NCI-H748 treated with DMSO at 0.1 percent for 48 hours (cell line): ENCODE measurements at regions not wholly inside any gene's neighbourhood (a gene's known extent, or its start where the extent isn't known, plus 50 kb on each side); places are given as distances from the start of the nearest gene placed in this dataset.

Source experiments
- DNase-seq: peaks from one replicate; lab custom pipeline; 2025; lab: John Stamatoyannopoulos, UW

DNA sequence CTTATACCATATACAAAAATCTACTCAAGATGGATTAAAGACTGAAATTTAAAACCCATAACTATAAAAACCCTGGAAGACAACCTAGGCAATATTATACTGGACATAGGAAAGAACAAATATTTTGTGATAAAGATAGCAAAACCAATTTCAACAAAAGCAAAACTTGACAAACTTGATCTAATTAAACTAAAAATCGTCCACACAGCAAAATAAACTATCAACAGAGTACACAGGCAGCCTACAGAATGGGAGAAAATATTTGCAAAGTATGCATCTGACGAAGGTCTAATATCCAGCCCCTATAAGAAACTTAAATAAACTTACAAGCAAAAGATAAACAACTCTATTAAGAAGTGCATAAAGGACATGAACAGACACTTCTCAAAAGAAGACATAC lies 240.1 kb downstream of the HGF start:
- DNase-seq = no peak

DNA sequence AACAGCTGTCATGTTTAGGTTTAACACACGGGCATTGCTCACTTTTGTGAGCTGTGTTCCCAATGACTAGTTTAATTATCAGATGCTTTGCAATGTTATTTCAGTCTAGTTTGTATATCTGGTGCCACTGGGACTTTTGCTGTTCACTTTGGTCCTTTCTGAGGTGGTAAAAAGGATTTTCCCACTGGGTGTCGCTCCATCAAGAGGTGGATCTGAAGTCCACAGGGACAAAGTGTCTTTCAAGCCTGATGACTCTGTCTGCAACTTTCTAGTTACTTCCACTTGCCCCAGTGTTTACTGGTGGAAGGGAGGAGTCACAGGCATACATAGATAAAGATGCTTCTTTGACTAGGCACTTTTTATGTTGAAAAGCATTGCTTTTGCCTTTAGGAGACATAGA lies 242.2 kb downstream of the HGF start:
- no peak for DNase-seq

DNA sequence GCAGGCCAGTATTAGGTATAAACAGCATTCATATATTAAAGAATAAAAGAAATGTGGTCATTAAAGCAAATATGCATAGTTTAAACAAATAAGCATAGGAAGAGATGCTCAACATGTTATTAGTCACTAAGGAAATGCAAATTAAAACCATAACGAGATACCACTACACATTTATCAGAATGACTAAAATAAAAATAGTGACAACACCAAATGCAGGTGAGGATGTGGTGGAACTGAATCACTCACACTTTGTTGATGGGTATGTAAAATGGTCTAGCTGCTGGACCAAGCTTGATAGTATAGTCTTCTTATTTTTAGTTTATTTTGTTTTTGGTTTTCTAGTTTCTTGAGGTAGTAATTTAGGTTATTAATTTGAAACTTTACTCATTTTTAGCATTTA lies 242.9 kb downstream of the HGF start:
- no peak for DNase-seq

DNA sequence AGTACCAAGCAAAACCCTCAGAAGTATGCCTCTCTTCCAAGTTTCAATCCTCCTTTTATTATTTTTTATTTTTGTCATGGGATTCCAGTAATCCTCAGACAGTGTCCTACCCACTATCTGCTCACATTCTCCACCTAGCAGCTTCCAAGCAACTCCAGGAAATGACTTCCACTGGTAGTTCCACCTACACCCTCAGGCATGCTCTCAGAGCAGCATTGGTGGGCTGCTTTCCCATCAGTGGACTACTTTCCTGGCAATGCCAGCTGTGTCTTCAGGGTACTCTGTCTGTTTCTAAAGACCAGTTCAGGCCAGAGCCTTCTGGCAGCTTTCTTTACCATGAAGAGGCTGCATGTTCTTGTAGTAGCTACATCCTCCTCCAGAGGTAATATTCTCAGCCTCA lies 244.0 kb downstream of the HGF start:
- DNase-seq = no peak

- no peak for DNase-seq
Observed at GRCh38 chr7:81519886-81520285, 250.0 kb downstream of the HGF start.

- DNase-seq = no peak
Observed at GRCh38 chr7:81516898-81517297, 252.9 kb downstream of the HGF start.

DNA sequence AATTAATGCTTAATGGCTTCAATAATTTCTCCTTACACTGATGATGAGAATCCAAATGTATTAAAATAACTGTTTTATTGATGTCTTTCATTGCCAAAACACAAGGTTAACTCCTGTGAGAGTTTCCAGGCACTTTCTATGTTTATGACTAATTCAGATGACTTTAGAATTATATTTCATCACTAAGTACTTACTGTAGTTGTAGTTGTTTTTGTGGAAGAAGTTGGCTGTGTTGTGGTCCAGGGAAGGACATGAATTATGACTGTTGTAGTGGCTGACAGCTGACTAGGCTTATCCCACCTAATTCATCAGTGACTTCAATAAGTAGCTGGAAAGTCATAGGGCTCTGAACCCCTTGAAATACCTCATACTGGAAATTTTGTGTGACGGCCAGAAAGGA lies 254.8 kb downstream of the HGF start:
- no peak for DNase-seq

- DNase-seq = no peak
Observed at GRCh38 chr7:81514546-81514945, 255.3 kb downstream of the HGF start.

DNA sequence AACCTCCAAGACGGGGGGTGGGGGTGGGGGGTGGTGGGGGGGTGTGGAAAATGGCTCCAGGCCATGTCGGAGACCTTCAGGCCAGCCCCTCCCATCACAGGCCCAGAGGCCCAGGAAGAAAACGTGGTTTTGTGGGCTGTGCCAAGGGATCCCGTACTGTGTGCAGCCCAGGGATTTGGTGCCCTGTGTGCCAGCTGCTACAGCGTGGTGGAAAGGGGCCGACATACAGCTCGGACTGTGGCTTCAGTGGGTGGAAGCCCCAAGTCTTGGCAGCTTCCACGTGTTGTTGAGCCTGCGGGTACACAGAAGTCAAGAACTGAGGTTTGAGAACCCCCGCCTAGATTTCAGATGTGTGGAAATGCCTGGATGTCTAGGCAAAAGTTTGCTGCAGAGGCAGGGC lies 259.7 kb downstream of the HGF start:
- no peak for DNase-seq

GRCh38 chr7:81507221-81507620 lies 262.6 kb downstream of the HGF start:
- no peak for DNase-seq

DNA sequence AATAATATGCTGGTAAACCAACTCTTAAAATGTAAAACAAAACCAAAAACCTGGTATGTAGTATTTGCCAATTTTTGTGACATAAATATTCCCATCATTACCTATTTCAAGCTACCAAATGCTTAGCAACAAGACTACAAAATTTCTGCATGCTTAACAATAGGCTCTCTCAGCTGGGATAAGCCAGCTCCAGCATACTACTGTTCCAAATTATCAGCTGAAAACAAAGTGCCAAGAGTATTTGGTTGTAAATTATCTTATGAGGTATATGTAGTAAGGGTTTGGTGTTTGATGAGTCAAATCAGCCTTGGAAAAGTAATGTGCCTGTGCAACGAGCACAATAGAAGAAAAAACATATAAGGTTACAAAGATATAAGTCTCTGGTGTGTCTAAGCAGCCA lies 263.2 kb downstream of the HGF start:
- no peak for DNase-seq

GRCh38 chr7:81503771-81504170 lies 266.1 kb downstream of the HGF start:
- DNase-seq = no peak

DNA sequence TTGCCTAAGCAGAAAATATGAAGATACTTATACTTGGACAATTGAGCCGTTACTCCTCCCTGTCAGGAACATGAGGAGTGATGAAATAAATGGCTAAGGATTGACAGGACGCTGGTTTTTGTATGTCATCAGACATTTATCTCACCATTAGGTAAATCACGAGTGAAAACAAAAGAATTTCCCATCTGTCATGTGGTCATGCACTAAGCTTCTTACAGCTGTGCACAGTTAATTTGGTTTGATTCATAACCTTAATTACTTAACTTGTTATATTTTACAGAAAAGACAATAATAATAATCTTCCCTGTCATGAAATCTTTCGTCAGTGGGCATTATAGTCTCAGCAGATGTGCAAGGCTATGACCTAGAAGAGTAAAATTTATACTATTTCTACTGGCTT lies 266.5 kb downstream of the HGF start:
- no peak for DNase-seq

- DNase-seq = no peak
Observed at GRCh38 chr7:81501220-81501619, 268.6 kb downstream of the HGF start.

- no peak for DNase-seq
Observed at GRCh38 chr7:81500631-81501030, 269.2 kb downstream of the HGF start.

DNA sequence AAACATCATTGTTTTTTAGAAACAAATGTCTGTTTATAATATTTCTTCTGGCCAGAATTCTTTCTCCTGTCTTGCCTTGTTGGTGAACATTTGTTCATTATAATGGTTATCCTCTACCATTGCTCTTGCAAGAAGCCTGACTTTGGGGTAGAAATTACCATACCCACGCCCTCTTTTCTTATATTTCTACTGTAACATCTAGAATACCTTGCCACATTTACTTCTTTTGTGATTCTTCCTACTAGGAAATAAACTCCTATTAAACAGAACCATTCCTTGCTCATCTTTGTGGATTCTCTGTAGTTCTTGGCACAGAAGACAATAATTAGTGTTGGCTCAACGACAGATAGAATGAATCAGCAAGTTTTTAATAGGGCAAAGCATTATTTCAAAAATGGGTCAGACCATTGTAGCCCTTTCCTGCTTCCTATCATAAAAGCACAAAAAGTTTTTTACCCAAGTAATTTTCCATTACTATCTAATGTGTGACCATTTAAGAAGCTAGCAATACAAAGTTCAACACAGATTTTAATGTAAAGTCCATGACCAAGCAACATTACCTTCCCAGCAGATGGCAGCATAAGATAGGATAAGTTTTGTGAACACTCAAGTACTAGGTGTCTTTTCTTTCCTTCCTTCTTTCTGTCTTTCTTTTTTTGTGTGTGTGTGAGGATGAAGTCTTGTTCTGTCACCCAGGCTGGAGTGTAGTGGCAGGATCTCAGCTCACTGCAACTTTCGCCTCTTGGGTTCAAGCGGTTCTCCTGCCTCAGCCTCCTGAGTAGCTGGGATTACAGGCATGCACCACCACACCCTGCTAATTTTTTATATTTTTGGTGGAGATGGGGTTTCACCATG lies 270.4 kb downstream of the HGF start:
- peak; percentile 67 for DNase-seq

DNA sequence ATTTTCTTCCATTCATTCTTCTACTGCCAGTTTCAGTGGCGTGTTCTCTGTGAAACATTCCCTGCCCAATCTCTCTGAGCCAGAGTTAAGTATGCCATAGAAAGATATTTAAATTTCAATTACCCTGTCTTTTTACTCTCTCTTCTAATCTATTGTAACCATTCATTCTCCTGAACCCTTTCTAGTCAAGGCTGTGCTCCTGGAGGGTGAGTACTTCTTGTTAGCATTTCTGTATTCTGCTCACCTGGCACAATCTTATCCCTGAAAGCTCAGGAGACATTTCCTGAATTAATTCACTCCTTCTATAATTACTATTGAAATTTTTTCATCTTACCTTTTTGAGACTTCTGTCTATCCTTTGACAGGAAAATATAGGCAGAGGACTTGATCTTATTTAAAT lies 271.7 kb downstream of the HGF start:
- DNase-seq = no peak

DNA sequence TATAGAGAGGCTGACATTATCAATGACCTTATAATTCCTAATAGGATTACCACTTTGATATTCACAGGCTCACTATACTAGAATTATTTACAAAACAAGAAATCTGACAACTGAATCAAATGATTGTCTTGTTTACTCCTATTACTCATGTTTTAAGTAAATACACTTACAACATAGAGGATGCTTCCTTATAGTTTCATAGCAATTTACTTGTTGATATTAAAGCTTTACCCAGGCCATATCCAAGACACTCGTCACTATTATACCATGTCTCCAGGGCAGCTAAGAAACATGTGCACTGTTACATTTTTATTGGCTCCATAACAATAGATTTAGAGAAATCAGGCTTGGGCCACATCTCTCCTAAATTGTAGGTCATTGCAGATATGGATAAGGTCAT lies 276.9 kb downstream of the HGF start:
- no peak for DNase-seq

GRCh38 chr7:81492240-81492639 lies 277.6 kb downstream of the HGF start:
- no peak for DNase-seq

GRCh38 chr7:81491573-81491972 lies 278.3 kb downstream of the HGF start:
- DNase-seq = no peak

DNA sequence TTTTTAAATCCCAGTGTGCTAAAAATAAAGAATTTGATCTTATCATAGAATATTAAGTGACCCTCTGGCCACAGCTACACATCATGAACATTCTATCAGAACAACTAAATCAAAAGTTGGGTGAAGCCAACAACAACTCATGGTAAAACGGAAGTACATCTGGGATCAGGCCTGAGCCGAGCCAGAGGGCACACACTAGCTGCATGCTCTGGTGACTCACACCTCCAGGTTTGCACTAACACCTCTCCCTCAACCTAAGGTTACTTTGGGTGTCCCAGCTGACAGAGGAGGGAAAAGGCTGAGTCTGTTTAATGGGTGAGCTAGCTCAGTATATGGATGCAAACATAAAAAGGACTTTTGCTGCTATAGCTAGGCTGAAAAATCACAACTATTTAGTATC lies 281.6 kb downstream of the HGF start:
- no peak for DNase-seq

DNA sequence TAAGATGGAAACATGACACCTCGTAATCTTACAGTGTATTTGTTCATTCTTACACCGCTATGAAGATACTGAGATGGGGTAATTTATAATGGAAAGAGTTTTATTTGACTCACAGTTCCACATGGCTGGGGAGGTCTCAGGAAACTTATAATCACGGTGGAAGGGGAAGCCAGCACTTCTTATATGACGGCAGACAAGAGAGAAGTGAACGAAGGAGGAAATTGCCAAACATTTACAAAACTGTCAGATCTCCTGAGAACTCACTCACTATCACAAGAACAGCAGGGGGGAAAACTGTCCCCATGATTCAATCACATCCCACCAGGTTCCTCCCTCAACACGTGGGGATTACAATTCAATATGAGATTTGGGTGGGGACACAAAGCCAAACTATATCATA lies 282.3 kb downstream of the HGF start:
- DNase-seq = no peak

DNA sequence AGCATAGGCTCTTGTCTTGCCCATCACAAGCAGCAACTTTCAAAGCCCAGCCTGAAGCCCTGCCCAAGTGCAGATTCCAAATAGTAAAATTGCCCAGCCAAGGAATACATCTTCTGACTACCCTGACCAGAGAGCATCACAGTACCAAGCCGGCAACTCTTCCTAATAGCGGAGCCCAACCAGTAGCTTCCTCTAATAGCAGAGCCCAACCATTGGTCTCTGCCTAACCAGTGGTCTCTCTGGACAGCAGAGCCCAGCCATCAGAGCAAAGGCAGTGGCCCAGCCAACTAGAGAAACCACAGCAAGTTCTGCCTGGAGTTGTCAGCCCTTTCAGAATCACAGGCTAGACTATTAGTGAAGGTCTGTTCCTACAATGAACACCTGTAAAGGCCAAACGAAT lies 285.6 kb downstream of the HGF start:
- peak; percentile 11 for DNase-seq

GRCh38 chr7:81482600-81483186 lies 287.2 kb downstream of the HGF start:
- peak; percentile 46 for DNase-seq
